B cell (primary cell): ENCODE measurements at regions not wholly inside any gene's neighbourhood (a gene's known extent, or its start where the extent isn't known, plus 50 kb on each side); places are given as distances from the start of the nearest gene placed in this dataset.

Source experiments
- ATAC-seq: fragments of 200-7000 bp; cut with Tn5 transposase; one replicate; pipeline ENCODE4 v1.10.0; 2021; ENCODE audit warnings: low read depth, mild to moderate bottlenecking, moderate number of reproducible peaks, moderate library complexity
- CTCF ChIA-PET: fragments of 350-600 bp; sonication (Branson Sonifier 250); formaldehyde crosslinking; loops from one replicate; lab custom pipeline; 2021; ENCODE audit warnings: antibody characterized with exemption, inconsistent platforms; lab: Charles Lee
- POLR2A ChIA-PET: fragments of 350-600 bp; sonication (Branson Sonifier 250); formaldehyde crosslinking; loops from one replicate; lab custom pipeline; 2021; ENCODE audit warnings: antibody characterized with exemption; lab: Charles Lee
- DNase-seq: peaks from one replicate; pipeline ENCODE4 v3.0.0; 2013
- H2AFZ ChIP-seq: 2 replicates; pipeline ENCODE4 v1.6.1; 2012; ENCODE audit warnings: mild to moderate bottlenecking, low read depth, low read length; ENCODE audit not compliant: insufficient read depth, poor library complexity, severe bottlenecking
- H3K27ac ChIP-seq, 2 donors: 1 replicate in 1 of 2; 2 replicates in 1 of 2; pipeline ENCODE4 v1.5.1; 2012 to 2013; ENCODE audit warnings: low read length in 2 of 2, mild to moderate bottlenecking in 2 of 2, moderate library complexity in 1 of 2
- H3K27me3 ChIP-seq, 4 experiments: fragments of 200-600 bp in 1 of 4; sonication (generic) in 1 of 4; replicated peaks in 1 of 4; 1 replicate in 2 of 4; 2 replicates in 2 of 4; pipeline versions ENCODE4 v1.6.1 to v1.7.0; 2013 to 2016; ENCODE audit warnings: low read length in 3 of 4, mild to moderate bottlenecking in 2 of 4, mixed read lengths in 1 of 4, moderate library complexity in 1 of 4; ENCODE audit not compliant: insufficient read depth in 4 of 4, control insufficient read depth in 3 of 4; ENCODE audit errors: control extremely low read depth in 1 of 4
- H3K36me3 ChIP-seq, 2 experiments: replicated peaks in 1 of 2; 1 replicate in 1 of 2; 2 replicates in 1 of 2; pipeline versions ENCODE4 v1.6.1 to v1.7.1; 2013; ENCODE audit warnings: low read length in 1 of 2; ENCODE audit not compliant: insufficient read depth in 2 of 2, control insufficient read depth in 1 of 2; ENCODE audit errors: control extremely low read depth in 1 of 2, extremely low read depth in 1 of 2
- H3K4me1 ChIP-seq, 2 donors: fragments of 200-600 bp in 1 of 2; sonication (generic) in 1 of 2; 1 replicate in 1 of 2; 2 replicates in 1 of 2; pipeline versions ENCODE4 v1.5.1 to v1.6.1; 2013 to 2017; ENCODE audit warnings: low read length in 2 of 2; ENCODE audit not compliant: control insufficient read depth in 2 of 2, insufficient read depth in 2 of 2
- H3K4me2 ChIP-seq: replicated peaks from 2 replicates; pipeline ENCODE3; 2012; ENCODE audit warnings: mild to moderate bottlenecking, low read depth, low read length; ENCODE audit not compliant: poor library complexity, severe bottlenecking
- H3K4me3 ChIP-seq, 5 experiments: fragments of 200-600 bp in 1 of 5; sonication (generic) in 1 of 5; 1 replicate in 3 of 5; 2 replicates in 2 of 5; pipeline versions ENCODE4 v1.5.1 to v1.7.0; 2011 to 2016; ENCODE audit warnings: low read length in 4 of 5, mild to moderate bottlenecking in 4 of 5, low read depth in 2 of 5, control low read depth in 1 of 5, moderate library complexity in 1 of 5; ENCODE audit not compliant: insufficient read depth in 1 of 5; ENCODE audit errors: control extremely low read depth in 1 of 5, extremely low read depth in 1 of 5
- H3K79me2 ChIP-seq: fragments of 200-600 bp; sonication (generic); one replicate; pipeline ENCODE4 v1.6.0; 2016; ENCODE audit warnings: low read length; ENCODE audit not compliant: control insufficient read depth, insufficient read depth
- H3K9ac ChIP-seq: fragments of 200-600 bp; sonication (generic); 2 replicates; pipeline ENCODE4 v1.6.1; 2017; ENCODE audit warnings: mild to moderate bottlenecking, low read length, moderate library complexity
- H3K9me3 ChIP-seq, 3 donors: one replicate each; pipeline versions ENCODE4 v1.6.1 to v1.7.1; 2013; ENCODE audit warnings: low read length in 2 of 3; ENCODE audit not compliant: control insufficient read depth in 2 of 3, insufficient read depth in 1 of 3; ENCODE audit errors: control extremely low read depth in 1 of 3
- H4K20me1 ChIP-seq: 2 replicates; pipeline ENCODE4 v1.6.0; 2012; ENCODE audit warnings: mild to moderate bottlenecking, low read length; ENCODE audit not compliant: insufficient read depth, control insufficient read depth, poor library complexity, severe bottlenecking
- H3K27ac Mint-ChIP-seq: one replicate; pipeline ENCODE4 v1.8.0; 2021; ENCODE audit warnings: mixed read lengths
- H3K27me3 Mint-ChIP-seq: one replicate; pipeline ENCODE4 v1.8.0; 2021; ENCODE audit warnings: mixed read lengths
- H3K4me1 Mint-ChIP-seq: one replicate; pipeline ENCODE4 v1.8.0; 2021; ENCODE audit warnings: mixed read lengths
- H3K4me3 Mint-ChIP-seq: one replicate; pipeline ENCODE4 v1.8.0; 2021; ENCODE audit warnings: mixed read lengths
- H3K9me3 Mint-ChIP-seq: one replicate; pipeline ENCODE4 v1.8.0; 2022; ENCODE audit warnings: mixed read lengths; ENCODE audit not compliant: insufficient read depth
- EZH2 ChIP-seq: IDR thresholded peaks from 2 replicates; pipeline ENCODE4 v1.6.1; 2012; ENCODE audit warnings: borderline replicate concordance, low read depth, mild to moderate bottlenecking, moderate library complexity, low read length; ENCODE audit not compliant: insufficient read depth, poor library complexity, severe bottlenecking
- WGBS: methylation state at CpG from one replicate; pipeline ENCODE4 v1.1.5; 2013; ENCODE audit warnings: missing lambda C conversion rate; ENCODE audit not compliant: insufficient coverage; 5-methylcytosine and 5-hydroxymethylcytosine counted together
- intact Hi-C: fragments of 100-400 bp; cut with micrococcal nuclease; formaldehyde crosslinking; loops from one replicate; pipeline ENCODE4 v1.10.0; 2022
- TF ChIP-seq, protein P1 (sequence below): fragments of 200-600 bp; IDR thresholded peaks from one replicate; pipeline ENCODE4 v1.8.0; 2022; ENCODE audit warnings: antibody characterized with exemption, mild to moderate bottlenecking

GRCh38 chr4:4625488-4625887, 83.6 kb upstream of the STX18 start:
- ATAC-seq (no peak), DNase-seq (no peak)
- Histone ChIP-seq H3K4me3 (no peak overlapping the region), H4K20me1 (no peaks in the 10 kb centered on the region), H3K4me1 (no peaks in the 10 kb centered on the region), H3K9me3 (peaks cover 0 to 13% (median 2%) of the 10 kb centered on the region in 3 donors), H2AFZ (no peak overlapping the region), H3K4me2 (no peak overlapping the region), H3K27me3 (no peaks in the 10 kb centered on the region), H3K79me2 (no peaks in the 10 kb centered on the region), H3K9ac (no peak overlapping the region), H3K27ac (no peak overlapping the region), H3K36me3 (no peaks in the 10 kb centered on the region)
- WGBS = 89% methylated on average over 5 of the region's 5 CpGs
- H3K4me1 Mint-ChIP-seq = no peaks in the 10 kb centered on the region
- no peak overlapping the region for H3K4me3 Mint-ChIP-seq
- no peak overlapping the region for H3K27ac Mint-ChIP-seq
- intact Hi-C loops = no loop called here
- no peaks in the 10 kb centered on the region for H3K9me3 Mint-ChIP-seq
- ChIA-PET POLR2A (no interaction called here), CTCF (no interaction called here)
- TF ChIP-seq, protein P1, sequence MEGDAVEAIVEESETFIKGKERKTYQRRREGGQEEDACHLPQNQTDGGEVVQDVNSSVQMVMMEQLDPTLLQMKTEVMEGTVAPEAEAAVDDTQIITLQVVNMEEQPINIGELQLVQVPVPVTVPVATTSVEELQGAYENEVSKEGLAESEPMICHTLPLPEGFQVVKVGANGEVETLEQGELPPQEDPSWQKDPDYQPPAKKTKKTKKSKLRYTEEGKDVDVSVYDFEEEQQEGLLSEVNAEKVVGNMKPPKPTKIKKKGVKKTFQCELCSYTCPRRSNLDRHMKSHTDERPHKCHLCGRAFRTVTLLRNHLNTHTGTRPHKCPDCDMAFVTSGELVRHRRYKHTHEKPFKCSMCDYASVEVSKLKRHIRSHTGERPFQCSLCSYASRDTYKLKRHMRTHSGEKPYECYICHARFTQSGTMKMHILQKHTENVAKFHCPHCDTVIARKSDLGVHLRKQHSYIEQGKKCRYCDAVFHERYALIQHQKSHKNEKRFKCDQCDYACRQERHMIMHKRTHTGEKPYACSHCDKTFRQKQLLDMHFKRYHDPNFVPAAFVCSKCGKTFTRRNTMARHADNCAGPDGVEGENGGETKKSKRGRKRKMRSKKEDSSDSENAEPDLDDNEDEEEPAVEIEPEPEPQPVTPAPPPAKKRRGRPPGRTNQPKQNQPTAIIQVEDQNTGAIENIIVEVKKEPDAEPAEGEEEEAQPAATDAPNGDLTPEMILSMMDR = no peak
- TF ChIP-seq EZH2 = no peak
- no peaks in the 10 kb centered on the region for H3K27me3 Mint-ChIP-seq

DNA sequence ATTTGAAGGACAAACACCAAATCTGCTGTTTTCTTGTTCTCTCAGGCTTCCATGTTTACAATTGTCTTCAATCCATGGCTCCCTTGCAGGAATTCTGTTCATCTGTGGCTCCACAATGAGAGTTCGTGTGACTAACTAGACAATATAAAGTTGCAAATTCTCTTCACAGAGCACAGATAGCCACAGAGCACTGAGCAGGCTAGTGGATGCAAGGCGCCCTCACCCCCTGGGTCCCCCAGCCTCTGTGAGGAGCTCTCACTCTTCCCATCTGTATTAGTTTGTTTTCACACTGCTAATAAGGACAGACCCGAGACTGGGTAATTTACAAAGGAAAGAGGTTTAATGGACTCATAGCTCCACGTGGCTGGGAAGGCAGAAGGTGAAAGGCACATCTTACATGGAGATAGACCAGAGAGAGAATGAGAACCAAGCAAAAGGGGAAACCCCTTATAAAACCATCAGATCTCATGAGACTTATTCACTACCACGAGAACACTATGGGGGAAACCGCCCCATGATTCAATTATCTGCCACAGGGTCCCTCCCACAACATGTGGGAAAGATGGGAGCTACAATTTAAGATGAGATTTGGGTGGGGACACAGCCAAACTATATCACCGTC, 82.5 kb upstream of the STX18 start:
- no peaks in the 10 kb centered on the region for H3K27me3 Mint-ChIP-seq
- no peak overlapping the region for H2AFZ ChIP-seq
- ChIA-PET CTCF (no interaction called here), POLR2A (no interaction called here)
- 100% methylated on average over 1 of the region's 7 CpGs for WGBS
- H3K27me3 ChIP-seq = no peaks in the 10 kb centered on the region
- TF ChIP-seq, protein P1 = no peak
- TF ChIP-seq EZH2 = no peak
- no peaks in the 10 kb centered on the region for H3K36me3 ChIP-seq
- H3K27ac Mint-ChIP-seq = no peak overlapping the region
- DNase-seq (no peak), ATAC-seq (no peak)
- no peak overlapping the region for H3K4me3 Mint-ChIP-seq
- H3K4me3 ChIP-seq = no peak overlapping the region
- no peaks in the 10 kb centered on the region for H3K4me1 Mint-ChIP-seq
- no peaks in the 10 kb centered on the region for H3K9me3 Mint-ChIP-seq
- no peaks in the 10 kb centered on the region for H3K79me2 ChIP-seq
- no peak overlapping the region for H3K4me2 ChIP-seq
- H3K9ac ChIP-seq = no peak overlapping the region
- H3K27ac ChIP-seq = no peak overlapping the region
- intact Hi-C loops = no loop called here
- no peaks in the 10 kb centered on the region for H3K4me1 ChIP-seq
- H3K9me3 ChIP-seq = peaks cover 0 to 13% (median 2%) of the 10 kb centered on the region in 3 donors
- H4K20me1 ChIP-seq = no peaks in the 10 kb centered on the region
